ENCODE measurements at regions not wholly inside any gene's neighbourhood (a gene's known extent, or its start where the extent isn't known, plus 50 kb on each side); places are given as distances from the start of the nearest gene placed in this dataset.

GRCh38 chr10:57300718-57301117, 939.7 kb upstream of the ZWINT start:
- no peak for DNase-seq

- no peak for DNase-seq
Observed at GRCh38 chr10:57294698-57295097, 933.6 kb upstream of the ZWINT start.

- DNase-seq: no peak
Observed at GRCh38 chr10:57288754-57289153, 927.7 kb upstream of the ZWINT start.

GRCh38 chr10:57262892-57263291, 901.8 kb upstream of the ZWINT start:
- DNase-seq: no peak

- DNase-seq: no peak
Observed at GRCh38 chr10:57260175-57260574, 899.1 kb upstream of the ZWINT start.

GRCh38 chr10:57249615-57250281, 888.7 kb upstream of the ZWINT start:
- no peak for DNase-seq

GRCh38 chr10:57247271-57247670, 886.2 kb upstream of the ZWINT start:
- DNase-seq: no peak

- no peak for DNase-seq
Observed at GRCh38 chr10:57225920-57226319, 864.9 kb upstream of the ZWINT start.

GRCh38 chr10:57224811-57225210, 863.8 kb upstream of the ZWINT start:
- no peak for DNase-seq

GRCh38 chr10:57222603-57223002, 861.5 kb upstream of the ZWINT start:
- DNase-seq: no peak

- DNase-seq: no peak
Observed at GRCh38 chr10:57222129-57222528, 861.1 kb upstream of the ZWINT start.

- DNase-seq: no peak
Observed at GRCh38 chr10:57221674-57222073, 860.6 kb upstream of the ZWINT start.

- no peak for DNase-seq
Observed at GRCh38 chr10:57218382-57218781, 857.3 kb upstream of the ZWINT start.

GRCh38 chr10:57202356-57202755, 841.3 kb upstream of the ZWINT start:
- no peak for DNase-seq

GRCh38 chr10:57188846-57189245, 827.8 kb upstream of the ZWINT start:
- DNase-seq: no peak

- DNase-seq: no peak
Observed at GRCh38 chr10:57186201-57186600, 825.1 kb upstream of the ZWINT start.

- DNase-seq: no peak
Observed at GRCh38 chr10:57169597-57169996, 808.5 kb upstream of the ZWINT start.

GRCh38 chr10:57168611-57169240, 807.7 kb upstream of the ZWINT start:
- DNase-seq: no peak

- no peak for DNase-seq
Observed at GRCh38 chr10:57165671-57166070, 804.6 kb upstream of the ZWINT start.

GRCh38 chr10:57162231-57162630, 801.2 kb upstream of the ZWINT start:
- no peak for DNase-seq

- no peak for DNase-seq
Observed at GRCh38 chr10:57161157-57161556, 800.1 kb upstream of the ZWINT start.

- DNase-seq: no peak
Observed at GRCh38 chr10:57145548-57145947, 784.5 kb upstream of the ZWINT start.

GRCh38 chr10:57142925-57143576, 782.0 kb upstream of the ZWINT start:
- no peak for DNase-seq

GRCh38 chr10:57141708-57142107, 780.6 kb upstream of the ZWINT start:
- DNase-seq: no peak

All from fibroblast of upper back skin (primary cell).